ENCODE measurements at regions not wholly inside any gene's neighbourhood (a gene's known extent, or its start where the extent isn't known, plus 50 kb on each side); places are given as distances from the start of the nearest gene placed in this dataset.

GRCh38 chr9:94159069-94159939, 75.0 kb downstream of the PTPDC1 start:
- Histone ChIP-seq H3K27me3 (no peaks in the 10 kb centered on the region), H3K4me1 (peaks cover 12 to 33% (median 18%) of the 10 kb centered on the region in 4 donors), H3K9me3 (no peaks in the 10 kb centered on the region), H3K27ac (peak overlapping the region in 2 of 5 donors; percentile 33 to 54), H3K4me3 (no peak overlapping the region), H3K36me3 (no peaks in the 10 kb centered on the region)
- 78 to 89% (median 82%) methylated on average over 8 of the region's 8 CpGs for WGBS, 5 donors
- peak in 1 of 2 donors; percentile 63 for DNase-seq
- TF ChIP-seq POLR2A (IDR thresholded peaks at IDR 0.05), result no peak
- TF ChIP-seq EP300 (IDR thresholded peaks at IDR 0.05), result no peak
- no peak for TF ChIP-seq CTCF (IDR thresholded peaks at IDR 0.05)
- no peak for TF ChIP-seq POLR2AphosphoS5 (IDR thresholded peaks at IDR 0.05)
- intact Hi-C loops (cut with DNase I; ENCODE audit: low total_unique reads), result no loop called here

- Histone ChIP-seq H3K4me3 (no peak overlapping the region), H3K36me3 (no peaks in the 10 kb centered on the region), H3K4me1 (peaks cover 19 to 44% (median 25%) of the 10 kb centered on the region in 4 donors), H3K9me3 (no peaks in the 10 kb centered on the region), H3K27me3 (no peaks in the 10 kb centered on the region), H3K27ac (no peak overlapping the region)
- DNase-seq, result no peak
- intact Hi-C loops (cut with DNase I; ENCODE audit: low total_unique reads), result no loop called here
- TF ChIP-seq POLR2AphosphoS5 (IDR thresholded peaks at IDR 0.05) (no peak), EP300 (IDR thresholded peaks at IDR 0.05) (no peak), POLR2A (IDR thresholded peaks at IDR 0.05) (no peak), CTCF (IDR thresholded peaks at IDR 0.05) (no peak)
- WGBS, 5 donors, result 84 to 93% (median 87%) methylated on average over 11 of the region's 11 CpGs
Observed at GRCh38 chr9:94160594-94161501, 76.6 kb downstream of the PTPDC1 start.

GRCh38 chr9:94161673-94162072, 77.4 kb downstream of the PTPDC1 start:
- no peaks in the 10 kb centered on the region for H3K36me3 ChIP-seq
- H3K27me3 ChIP-seq, result no peaks in the 10 kb centered on the region
- H3K4me1 ChIP-seq, result peaks cover 15 to 39% (median 20%) of the 10 kb centered on the region in 4 donors
- intact Hi-C loops (cut with DNase I; ENCODE audit: low total_unique reads), result no loop called here
- DNase-seq, result no peak
- no peaks in the 10 kb centered on the region for H3K9me3 ChIP-seq
- TF ChIP-seq EP300 (IDR thresholded peaks at IDR 0.05) (no peak), POLR2AphosphoS5 (IDR thresholded peaks at IDR 0.05) (no peak), CTCF (IDR thresholded peaks at IDR 0.05) (no peak), POLR2A (IDR thresholded peaks at IDR 0.05) (no peak)
- 88 to 91% (median 90%) methylated on average over 8 of the region's 8 CpGs for WGBS, 5 donors
- no peak overlapping the region for H3K27ac ChIP-seq
- no peak overlapping the region for H3K4me3 ChIP-seq

- peak overlapping the region; percentile 28 to 100 (median 98) for H3K27ac ChIP-seq
- no peaks in the 10 kb centered on the region for H3K9me3 ChIP-seq
- intact Hi-C loops (cut with DNase I; ENCODE audit: low total_unique reads), result no loop called here
- H3K27me3 ChIP-seq, result no peaks in the 10 kb centered on the region
- H3K4me1 ChIP-seq, result peaks cover 23 to 39% (median 34%) of the 10 kb centered on the region in 4 donors
- whole genome bisulfite sequencing, 5 donors, result 59 to 73% (median 69%) methylated on average over 5 of the region's 5 CpGs
- H3K4me3 ChIP-seq, result peak overlapping the region in 3 of 4 donors; percentile 64 to 97 (median 68)
- DNase-seq, result no peak
- TF ChIP-seq POLR2A (IDR thresholded peaks at IDR 0.05) (no peak), CTCF (IDR thresholded peaks at IDR 0.05) (no peak), POLR2AphosphoS5 (IDR thresholded peaks at IDR 0.05) (no peak), EP300 (IDR thresholded peaks at IDR 0.05) (no peak)
- H3K36me3 ChIP-seq, result no peaks in the 10 kb centered on the region
Observed at GRCh38 chr9:94164806-94165549, 80.7 kb downstream of the PTPDC1 start.
